GM23338 (cell line): ENCODE measurements at regions not wholly inside any gene's neighbourhood (a gene's known extent, or its start where the extent isn't known, plus 50 kb on each side); places are given as distances from the start of the nearest gene placed in this dataset.

Experiments used
- CREB1 ChIP-seq: fragments of 250-450 bp; sonication (Bioruptor Pico); IDR thresholded peaks from 2 replicates; pipeline ENCODE4 v1.5.0; 2020; ENCODE audit warnings: low read depth, mild to moderate bottlenecking, moderate library complexity
- CTCF ChIP-seq, 2 experiments: fragments of 200-600 bp in 1 of 2; sonication (generic) in 1 of 2; conservative IDR thresholded peaks; 2 replicates each; pipeline versions ENCODE4 v1.5.1 to v1.6.1; 2016 to 2017; ENCODE audit warnings: antibody characterized with exemption in 2 of 2, low read depth in 2 of 2, mild to moderate bottlenecking in 2 of 2, moderate library complexity in 1 of 2
- ETS1 ChIP-seq: IDR thresholded peaks from 2 replicates; pipeline ENCODE4 v1.6.1; 2016; ENCODE audit warnings: antibody characterized with exemption
- EZH2 ChIP-seq: fragments of 200-600 bp; sonication (generic); IDR thresholded peaks from one replicate; pipeline ENCODE4 v1.8.0; 2017; ENCODE audit warnings: antibody characterized with exemption, mild to moderate bottlenecking, low read depth; ENCODE audit not compliant: unreplicated experiment
- EZH2phosphoT487 ChIP-seq: fragments of 200-600 bp; sonication (generic); IDR thresholded peaks from one replicate; pipeline ENCODE4 v1.8.1; 2018; ENCODE audit warnings: antibody characterized with exemption; ENCODE audit not compliant: unreplicated experiment
- REST ChIP-seq: IDR thresholded peaks from one replicate; pipeline ENCODE4 v1.6.1; 2018; ENCODE audit warnings: antibody characterized with exemption; ENCODE audit not compliant: unreplicated experiment
- ZNF114 ChIP-seq: fragments of 250-450 bp; sonication (Bioruptor Pico); IDR thresholded peaks from 2 replicates; pipeline ENCODE4 v1.5.0; 2020; ENCODE audit warnings: mild to moderate bottlenecking, moderate library complexity

GRCh38 chr5:60018091-60018490, 124.6 kb upstream of the PDE4D start:
- no peak for TF ChIP-seq CTCF (conservative IDR thresholded peaks at IDR 0.05; ENCODE audit: low read depth in 2 of 2)
- TF ChIP-seq ETS1 = no peak
- no peak for TF ChIP-seq REST
- no peak for TF ChIP-seq CREB1 (CRISPR knock-in tag)
- no peak for TF ChIP-seq EZH2
- no peak for TF ChIP-seq ZNF114 (CRISPR knock-in tag)
- TF ChIP-seq EZH2phosphoT487 = no peak
